8988T (cell line): ENCODE measurements at regions not wholly inside any gene's neighbourhood (a gene's known extent, or its start where the extent isn't known, plus 50 kb on each side); places are given as distances from the start of the nearest gene placed in this dataset.

Source experiments
- DNase-seq: peaks from one replicate; pipeline ENCODE4 v3.0.0; 2011

GRCh38 chr13:108156749-108157148 lies 58.6 kb downstream of the LIG4 start:
- DNase-seq: no peak

GRCh38 chr13:108155185-108156106 lies 59.9 kb downstream of the LIG4 start:
- DNase-seq: no peak

- DNase-seq: no peak
Measured at GRCh38 chr13:108154421-108154858, 60.9 kb downstream of the LIG4 start.

GRCh38 chr13:108146642-108147041 lies 68.7 kb downstream of the LIG4 start:
- no peak for DNase-seq

GRCh38 chr13:108142702-108143436 lies 72.5 kb downstream of the LIG4 start:
- DNase-seq: no peak

GRCh38 chr13:108137176-108137575 lies 78.2 kb downstream of the LIG4 start:
- DNase-seq: no peak

- DNase-seq: no peak
Measured at GRCh38 chr13:108127406-108127805, 87.9 kb downstream of the LIG4 start.

GRCh38 chr13:108126056-108126455 lies 89.3 kb downstream of the LIG4 start:
- no peak for DNase-seq

GRCh38 chr13:108121406-108121805 lies 93.9 kb downstream of the LIG4 start:
- DNase-seq: no peak

- no peak for DNase-seq
Measured at GRCh38 chr13:108120856-108121255, 94.5 kb downstream of the LIG4 start.

GRCh38 chr13:108120302-108120701 lies 95.0 kb downstream of the LIG4 start:
- no peak for DNase-seq

GRCh38 chr13:108115738-108116137 lies 99.6 kb downstream of the LIG4 start:
- no peak for DNase-seq

GRCh38 chr13:108113407-108113806 lies 101.9 kb downstream of the LIG4 start:
- no peak for DNase-seq

GRCh38 chr13:108104736-108105135 lies 110.6 kb downstream of the LIG4 start:
- no peak for DNase-seq

- no peak for DNase-seq
Measured at GRCh38 chr13:108102771-108103170, 112.6 kb downstream of the LIG4 start.

- DNase-seq: no peak
Measured at GRCh38 chr13:108096301-108096915, 118.9 kb downstream of the LIG4 start.

- DNase-seq: no peak
Measured at GRCh38 chr13:108095036-108095435, 120.3 kb downstream of the LIG4 start.

GRCh38 chr13:108093616-108094015 lies 121.7 kb downstream of the LIG4 start:
- no peak for DNase-seq

GRCh38 chr13:108087810-108088209 lies 127.5 kb downstream of the LIG4 start:
- no peak for DNase-seq

GRCh38 chr13:108086678-108087077 lies 128.7 kb downstream of the LIG4 start:
- DNase-seq: no peak

GRCh38 chr13:108084840-108085239 lies 130.5 kb downstream of the LIG4 start:
- DNase-seq: no peak

- no peak for DNase-seq
Measured at GRCh38 chr13:108083056-108083455, 132.3 kb downstream of the LIG4 start.

- no peak for DNase-seq
Measured at GRCh38 chr13:108082481-108082880, 132.9 kb downstream of the LIG4 start.

- DNase-seq: no peak
Measured at GRCh38 chr13:108077284-108077683, 138.1 kb downstream of the LIG4 start.
